Lung (tissue), 11 donors: ENCODE measurements at regions not wholly inside any gene's neighbourhood (a gene's known extent, or its start where the extent isn't known, plus 50 kb on each side); places are given as distances from the start of the nearest gene placed in this dataset.
A peak's percentile ranks its signal among the peaks of the same experiment; 100 is the strongest.

ENCODE experiments used
- ATAC-seq: fragments of 200-7000 bp; cut with Tn5 transposase; one replicate; pipeline ENCODE4 v1.9.1; 2020; ENCODE audit warnings: moderate number of reproducible peaks; ENCODE audit not compliant: insufficient read depth, low FRiP score
- DNase-seq, 3 donors: peaks; one replicate each; pipeline ENCODE4 v3.0.0-alpha.2; 2013 to 2017
- H3K27ac ChIP-seq, 2 donors: one replicate each; pipeline ENCODE4 v1.5.1; 2013; ENCODE audit warnings: mild to moderate bottlenecking in 2 of 2, moderate library complexity in 2 of 2, control low read depth in 1 of 2, inconsistent platforms in 1 of 2, low read depth in 1 of 2, low read length in 1 of 2
- H3K27me3 ChIP-seq, 3 donors: one replicate each; pipeline ENCODE4 v1.5.1; 2013; ENCODE audit warnings: low read length in 2 of 3; ENCODE audit not compliant: control insufficient read depth in 3 of 3, insufficient read depth in 3 of 3
- H3K36me3 ChIP-seq, 4 donors: one replicate each; pipeline ENCODE4 v1.5.1; 2013; ENCODE audit warnings: low read length in 4 of 4, mild to moderate bottlenecking in 1 of 4, moderate library complexity in 1 of 4; ENCODE audit not compliant: control insufficient read depth in 4 of 4, insufficient read depth in 4 of 4
- H3K4me1 ChIP-seq, 5 donors: one replicate each; pipeline ENCODE4 v1.5.1; 2013; ENCODE audit warnings: low read length in 5 of 5, mild to moderate bottlenecking in 2 of 5, moderate library complexity in 1 of 5; ENCODE audit not compliant: control insufficient read depth in 5 of 5, insufficient read depth in 5 of 5
- H3K4me3 ChIP-seq: one replicate; pipeline ENCODE4 v1.5.1; 2013; ENCODE audit warnings: mild to moderate bottlenecking, control low read depth, moderate library complexity
- H3K9ac ChIP-seq, 2 donors: one replicate each; pipeline ENCODE4 v1.5.1; 2013; ENCODE audit warnings: low read length in 2 of 2, control low read depth in 1 of 2; ENCODE audit not compliant: insufficient read depth in 1 of 2
- H3K9me3 ChIP-seq, 4 donors: one replicate each; pipeline ENCODE4 v1.5.1; 2013; ENCODE audit warnings: low read length in 3 of 4, mild to moderate bottlenecking in 1 of 4, moderate library complexity in 1 of 4; ENCODE audit not compliant: control insufficient read depth in 4 of 4, insufficient read depth in 3 of 4
- WGBS, 2 donors: extraction: QIAGEN DNeasy Blood & Tissue Kit; methylation state at CpG; one replicate each; pipeline ENCODE4 v1.1.7; 2013; 5-methylcytosine and 5-hydroxymethylcytosine counted together
- TF ChIP-seq, protein P1 (sequence below): IDR thresholded peaks from 2 replicates; pipeline ENCODE4 v1.5.1; 2012; ENCODE audit warnings: mild to moderate bottlenecking; ENCODE audit errors: control extremely low read depth, extremely low read depth
- donor health status: control.
- donor health status: control.
- donor health status: Bipolar disorder and iron deficiency.
- donor health status: healthy.
- donor health status: DM: yes; HTN: yes; CAD: no.

DNA sequence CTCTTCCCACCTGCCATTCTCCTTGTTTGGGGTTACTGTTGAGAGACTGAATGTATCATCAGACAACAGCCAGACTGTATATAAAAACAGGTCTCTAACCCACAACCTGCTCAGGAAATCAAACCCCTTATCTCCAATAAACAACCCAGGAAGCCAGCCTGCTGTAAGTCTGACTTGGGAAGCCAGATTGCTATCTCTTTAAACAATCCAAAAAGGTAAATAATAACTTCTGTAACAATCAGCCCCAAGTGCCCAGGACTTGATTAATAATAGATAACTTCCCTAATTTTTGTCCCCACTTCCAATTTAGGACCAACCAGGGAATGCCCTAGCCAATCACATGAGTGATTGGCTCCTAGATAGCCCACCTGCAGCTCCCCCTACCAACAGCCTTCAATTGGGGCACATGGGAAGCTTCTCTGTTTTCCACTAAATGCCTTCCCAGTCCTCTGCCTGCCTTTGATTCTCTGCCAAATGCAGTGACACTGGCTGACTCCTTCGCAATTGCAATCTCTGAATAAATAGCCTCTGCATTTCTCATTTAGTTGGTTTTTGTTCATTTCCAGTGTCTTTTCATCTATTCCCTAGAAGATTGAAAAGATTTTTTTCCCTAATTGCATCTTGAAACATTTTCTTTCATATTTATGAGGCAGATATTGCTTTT, 117.1 kb upstream of the TAB2 start:
- DNase-seq (peak in 1 of 3 donors; percentile 48), ATAC-seq (no peak)
- H3K4me1 ChIP-seq, result peaks cover 0 to 3% (median 0%) of the 10 kb centered on the region in 5 donors
- H3K9ac ChIP-seq, result no peak overlapping the region
- no peaks in the 10 kb centered on the region for H3K27me3 ChIP-seq
- TF ChIP-seq, protein P1, sequence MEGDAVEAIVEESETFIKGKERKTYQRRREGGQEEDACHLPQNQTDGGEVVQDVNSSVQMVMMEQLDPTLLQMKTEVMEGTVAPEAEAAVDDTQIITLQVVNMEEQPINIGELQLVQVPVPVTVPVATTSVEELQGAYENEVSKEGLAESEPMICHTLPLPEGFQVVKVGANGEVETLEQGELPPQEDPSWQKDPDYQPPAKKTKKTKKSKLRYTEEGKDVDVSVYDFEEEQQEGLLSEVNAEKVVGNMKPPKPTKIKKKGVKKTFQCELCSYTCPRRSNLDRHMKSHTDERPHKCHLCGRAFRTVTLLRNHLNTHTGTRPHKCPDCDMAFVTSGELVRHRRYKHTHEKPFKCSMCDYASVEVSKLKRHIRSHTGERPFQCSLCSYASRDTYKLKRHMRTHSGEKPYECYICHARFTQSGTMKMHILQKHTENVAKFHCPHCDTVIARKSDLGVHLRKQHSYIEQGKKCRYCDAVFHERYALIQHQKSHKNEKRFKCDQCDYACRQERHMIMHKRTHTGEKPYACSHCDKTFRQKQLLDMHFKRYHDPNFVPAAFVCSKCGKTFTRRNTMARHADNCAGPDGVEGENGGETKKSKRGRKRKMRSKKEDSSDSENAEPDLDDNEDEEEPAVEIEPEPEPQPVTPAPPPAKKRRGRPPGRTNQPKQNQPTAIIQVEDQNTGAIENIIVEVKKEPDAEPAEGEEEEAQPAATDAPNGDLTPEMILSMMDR, result no peak
- WGBS, 2 donors, result 71 to 84% methylated on average over 1 of the region's 1 CpG
- no peak overlapping the region for H3K4me3 ChIP-seq
- H3K36me3 ChIP-seq, result no peaks in the 10 kb centered on the region
- peaks cover 0 to 8% (median 0%) of the 10 kb centered on the region in 4 donors for H3K9me3 ChIP-seq
- no peak overlapping the region for H3K27ac ChIP-seq

DNA sequence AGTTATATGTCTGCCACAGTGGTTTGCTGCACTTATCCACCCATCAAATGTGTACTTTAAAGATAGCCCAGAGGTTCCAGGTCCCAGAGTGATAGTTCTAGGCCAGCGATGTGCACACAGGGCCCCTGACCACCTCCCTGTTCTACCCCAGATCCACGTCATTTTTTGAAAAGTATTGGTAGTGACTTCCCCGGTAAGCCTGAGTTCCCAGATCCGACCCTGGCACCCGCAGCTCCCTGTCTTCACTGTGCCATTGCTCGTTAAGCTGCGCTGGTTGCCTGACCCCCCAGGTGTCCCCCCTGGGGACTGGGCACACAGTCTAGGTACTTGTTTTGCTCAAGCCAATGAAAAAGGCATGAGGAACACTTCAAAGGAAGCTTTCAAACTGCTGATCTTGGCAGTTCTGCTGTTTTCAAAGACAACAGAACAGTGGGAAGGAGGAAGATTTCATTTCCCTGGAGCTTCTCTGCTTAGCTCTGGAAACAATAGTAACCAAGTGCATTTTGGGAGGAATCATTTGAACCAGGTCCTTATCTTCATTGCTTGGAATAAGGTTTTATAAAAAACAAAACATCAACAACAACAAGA, 116.3 kb upstream of the TAB2 start:
- Histone ChIP-seq H3K4me3 (no peak overlapping the region), H3K9ac (no peak overlapping the region), H3K9me3 (peaks cover 0 to 7% (median 0%) of the 10 kb centered on the region in 4 donors), H3K4me1 (peaks cover 0 to 3% (median 0%) of the 10 kb centered on the region in 5 donors), H3K36me3 (no peaks in the 10 kb centered on the region), H3K27ac (no peak overlapping the region), H3K27me3 (no peaks in the 10 kb centered on the region)
- ATAC-seq (no peak), DNase-seq (no peak)
- WGBS, 2 donors, result 93 to 97% methylated on average over 7 of the region's 7 CpGs
- TF ChIP-seq, protein P1, result no peak

- ATAC-seq (no peak), DNase-seq (no peak)
- H3K36me3 ChIP-seq, result no peaks in the 10 kb centered on the region
- H3K9ac ChIP-seq, result no peak overlapping the region
- peaks cover 0 to 4% (median 0%) of the 10 kb centered on the region in 4 donors for H3K9me3 ChIP-seq
- peaks cover 0 to 3% (median 0%) of the 10 kb centered on the region in 5 donors for H3K4me1 ChIP-seq
- 91 to 94% methylated on average over 4 of the region's 4 CpGs for WGBS, 2 donors
- H3K27ac ChIP-seq, result no peak overlapping the region
- no peak overlapping the region for H3K4me3 ChIP-seq
- H3K27me3 ChIP-seq, result no peaks in the 10 kb centered on the region
- TF ChIP-seq, protein P1, result no peak
Measured at GRCh38 chr6:149202100-149202499, 115.4 kb upstream of the TAB2 start.
